Hematopoietic multipotent progenitor cell treated with erythropoietin and hydrocortisone succinate and interleukin-3 and kit ligand, for 4 days (in vitro differentiated cells): ENCODE measurements at regions not wholly inside any gene's neighbourhood (a gene's known extent, or its start where the extent isn't known, plus 50 kb on each side); places are given as distances from the start of the nearest gene placed in this dataset.

Experiments
- DNase-seq: peaks from one replicate; pipeline ENCODE4 v3.0.0-alpha.2; 2015

DNA sequence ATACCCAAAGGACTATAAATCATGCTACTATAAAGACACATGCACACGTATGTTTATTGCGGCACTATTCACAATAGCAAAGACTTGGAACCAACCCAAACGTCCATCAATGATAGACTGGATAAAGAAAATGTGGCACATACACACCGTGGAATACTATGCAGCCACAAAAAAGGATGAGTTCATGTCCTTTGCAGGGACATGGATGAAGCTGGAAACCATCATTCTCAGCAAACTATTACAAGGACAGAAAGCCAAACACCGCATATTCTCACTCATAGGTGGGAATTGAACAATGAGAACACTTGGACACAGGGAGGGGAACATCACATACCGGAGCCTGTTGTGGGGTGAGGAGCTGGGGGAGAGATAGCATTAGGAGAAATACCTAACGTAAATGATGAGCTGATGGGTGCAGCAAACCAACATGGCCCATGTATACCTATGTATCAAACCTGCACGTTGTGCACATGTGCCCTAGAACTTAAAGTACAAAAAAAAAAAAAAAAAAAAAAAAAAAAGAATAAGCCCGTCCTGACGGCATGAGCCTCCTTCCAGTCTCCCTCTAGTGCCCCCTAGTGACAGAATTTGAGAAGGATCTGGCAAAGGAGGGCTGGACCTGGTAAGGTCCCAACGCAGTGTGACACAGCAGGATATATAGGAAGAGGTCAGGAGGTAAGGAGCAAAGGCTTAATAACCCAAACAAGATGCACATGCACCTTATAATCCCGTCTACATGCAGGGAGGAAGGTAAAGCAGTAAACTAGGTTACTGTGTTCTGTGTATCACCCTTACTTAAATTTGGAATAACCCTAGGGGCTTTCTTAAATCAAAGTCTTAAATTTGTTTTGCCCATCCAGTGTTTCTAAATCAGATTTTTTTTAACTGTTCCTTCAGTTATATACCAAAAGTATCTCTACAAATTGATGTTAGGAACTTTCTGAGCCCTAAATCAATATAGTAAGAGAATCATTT, 214.8 kb downstream of the UNC5CL start:
- peak; percentile 87 for DNase-seq

DNA sequence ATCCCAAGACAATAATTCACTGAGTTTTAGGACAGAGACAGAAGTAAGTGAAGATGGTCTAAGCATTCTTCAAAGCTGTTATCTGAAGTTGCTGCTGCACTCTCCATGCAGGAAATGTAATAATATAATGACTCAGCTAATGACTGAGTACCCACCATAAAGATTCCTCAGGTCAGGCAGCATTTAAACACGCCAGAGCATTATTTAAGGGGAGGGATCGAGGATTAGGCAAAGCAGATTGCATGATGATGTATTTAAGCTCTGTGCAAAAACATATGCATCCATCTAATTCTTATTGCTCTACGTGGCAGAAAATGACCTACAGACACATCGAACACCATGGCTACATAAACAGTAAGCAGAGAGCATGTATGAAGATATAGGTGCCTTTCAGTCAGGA, 216.4 kb downstream of the UNC5CL start:
- DNase-seq, result no peak

DNA sequence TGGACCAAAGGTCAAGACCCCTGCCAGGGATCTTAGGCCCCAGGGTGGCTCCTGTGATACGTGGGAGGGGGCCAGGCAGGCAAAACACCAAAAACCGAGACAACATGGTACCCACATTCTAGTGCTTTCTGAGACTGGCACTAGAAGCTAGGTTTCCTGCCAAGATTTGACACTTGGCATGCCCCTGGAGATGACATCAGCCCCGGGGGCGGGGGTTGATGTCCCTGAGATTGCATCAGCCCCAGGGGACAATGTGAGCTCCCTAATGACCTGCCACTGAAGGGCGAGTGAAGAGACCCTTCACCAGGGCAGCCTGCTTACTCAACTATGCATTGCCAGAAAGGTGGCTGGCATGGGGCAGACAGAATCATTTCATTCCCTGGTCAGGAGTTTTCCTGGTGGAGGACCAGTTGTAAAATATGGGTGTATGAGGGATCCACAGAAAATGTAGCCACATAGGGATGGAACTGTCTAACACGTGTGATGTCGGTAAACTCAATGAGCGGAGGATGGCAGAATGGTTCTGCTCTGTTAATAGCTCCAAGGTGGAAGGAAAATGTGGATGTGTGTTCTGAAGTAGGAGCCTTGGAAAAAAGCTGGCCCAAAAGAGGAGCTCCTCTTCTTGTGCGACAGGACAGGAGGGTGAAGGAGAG, 219.7 kb downstream of the UNC5CL start:
- DNase-seq, result no peak

DNA sequence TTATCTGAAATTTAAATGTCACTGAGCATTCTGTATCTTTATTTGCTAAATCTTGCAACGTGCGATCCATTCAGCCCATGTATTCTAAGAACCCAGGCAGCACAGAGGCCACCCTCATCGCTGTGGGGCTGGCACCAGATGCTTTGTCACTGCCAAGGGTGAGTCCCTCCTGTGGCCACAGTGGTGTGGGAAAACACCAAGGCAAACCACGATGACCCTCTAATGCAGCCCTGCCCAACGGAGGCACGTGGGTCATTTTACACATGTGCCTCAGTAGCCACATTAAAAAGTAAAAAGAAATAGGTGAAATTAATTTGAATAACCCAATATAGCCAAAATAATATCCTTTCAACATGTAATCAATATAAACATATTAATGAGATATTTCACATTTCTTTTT, 221.7 kb downstream of the UNC5CL start:
- DNase-seq, result no peak

DNA sequence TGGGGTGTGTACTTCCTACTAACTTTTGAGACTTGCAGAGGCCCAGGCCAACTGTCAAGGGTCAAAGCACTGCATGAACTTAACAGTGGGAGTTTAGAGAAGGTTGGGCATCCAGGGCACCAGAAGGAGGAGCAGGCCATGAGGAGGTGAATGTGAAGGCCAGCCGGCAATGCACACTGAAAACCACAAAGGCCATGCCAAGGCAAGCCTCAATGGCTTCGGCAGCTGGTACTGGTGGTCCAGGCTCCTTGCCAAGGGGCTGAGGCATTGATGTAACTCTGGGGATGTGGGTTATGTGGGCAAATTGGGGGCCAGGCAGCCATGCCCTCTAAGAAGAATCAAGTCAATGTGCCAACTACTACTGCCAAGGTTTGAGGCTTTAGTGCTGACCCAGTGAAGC, 222.4 kb downstream of the UNC5CL start:
- no peak for DNase-seq

DNA sequence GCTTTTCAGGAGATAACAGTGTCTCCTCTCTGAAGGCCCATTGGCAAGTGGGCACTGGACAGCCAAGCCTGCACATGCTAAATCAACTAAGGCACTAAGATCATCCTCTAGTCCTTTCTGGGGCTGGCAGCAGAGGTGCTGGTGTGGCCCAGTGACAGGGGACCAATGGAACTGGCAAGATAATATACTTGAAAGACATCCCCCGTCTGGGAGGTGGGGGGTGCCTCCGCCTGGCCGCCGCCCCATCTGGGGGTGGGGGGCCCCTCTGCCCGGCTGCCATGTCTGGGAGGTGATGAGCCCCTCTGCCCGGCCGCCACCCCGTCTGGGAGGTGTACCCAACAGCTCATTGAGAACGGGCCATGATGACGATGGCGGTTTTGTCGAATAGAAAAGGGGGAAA, 223.3 kb downstream of the UNC5CL start:
- no peak for DNase-seq

DNA sequence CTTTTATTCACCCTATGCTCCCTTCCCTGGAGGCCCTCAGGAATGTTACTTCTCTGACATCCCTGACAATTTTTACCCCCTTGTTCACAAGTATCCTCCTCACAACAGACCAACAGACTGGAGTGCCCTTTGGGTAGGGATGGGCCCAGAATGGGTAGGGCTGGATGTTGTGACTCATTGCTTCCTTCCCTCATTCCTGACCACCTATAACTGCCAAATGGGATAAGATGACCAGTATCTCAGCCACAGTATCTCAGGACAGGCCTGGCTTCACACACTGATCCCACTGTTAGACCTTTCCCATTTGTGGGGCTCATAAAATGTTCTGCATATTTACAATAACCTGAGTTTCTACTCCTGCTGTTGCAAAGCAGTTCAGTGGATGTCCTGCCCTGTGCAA, 223.0 kb upstream of the LRFN2 start:
- DNase-seq, result no peak

DNA sequence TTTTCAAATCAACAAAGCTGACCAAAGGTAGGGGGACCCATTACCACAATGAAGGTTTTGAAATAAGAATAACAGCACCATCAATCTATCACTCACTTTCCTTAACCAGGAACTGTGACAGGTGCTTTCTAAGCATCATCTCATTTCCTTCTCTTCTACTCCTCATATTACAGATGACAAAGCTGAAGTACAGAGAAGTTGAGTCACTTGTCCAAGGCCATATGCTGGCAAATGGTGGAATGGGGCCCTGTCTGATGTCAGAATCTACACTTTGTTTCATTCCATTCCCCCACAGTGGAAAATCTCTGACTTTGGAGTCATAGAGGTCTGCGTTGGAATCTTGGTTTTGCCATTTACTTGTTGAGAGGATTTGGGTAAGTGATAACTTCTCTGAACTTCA, 222.5 kb upstream of the LRFN2 start:
- DNase-seq, result no peak

DNA sequence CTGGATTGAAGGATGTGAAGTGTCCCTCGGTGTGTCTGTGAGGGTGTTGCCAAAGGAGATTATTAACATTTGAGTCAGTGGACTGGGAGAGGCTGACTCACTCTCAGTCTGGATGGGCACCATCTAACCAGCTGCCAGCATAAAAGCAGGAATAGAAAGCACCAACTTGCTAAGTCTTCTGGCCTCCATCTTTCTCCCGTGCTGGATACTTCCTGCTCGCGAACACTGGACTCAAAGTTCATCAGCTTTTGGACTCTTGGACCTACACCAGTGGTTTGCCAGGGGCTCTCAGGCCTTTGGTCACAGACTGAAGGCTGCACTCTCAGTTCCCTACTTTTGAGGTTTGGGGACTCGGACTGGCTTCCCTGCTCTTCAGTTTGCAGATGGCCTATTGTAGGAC, 220.3 kb upstream of the LRFN2 start:
- DNase-seq, result no peak

DNA sequence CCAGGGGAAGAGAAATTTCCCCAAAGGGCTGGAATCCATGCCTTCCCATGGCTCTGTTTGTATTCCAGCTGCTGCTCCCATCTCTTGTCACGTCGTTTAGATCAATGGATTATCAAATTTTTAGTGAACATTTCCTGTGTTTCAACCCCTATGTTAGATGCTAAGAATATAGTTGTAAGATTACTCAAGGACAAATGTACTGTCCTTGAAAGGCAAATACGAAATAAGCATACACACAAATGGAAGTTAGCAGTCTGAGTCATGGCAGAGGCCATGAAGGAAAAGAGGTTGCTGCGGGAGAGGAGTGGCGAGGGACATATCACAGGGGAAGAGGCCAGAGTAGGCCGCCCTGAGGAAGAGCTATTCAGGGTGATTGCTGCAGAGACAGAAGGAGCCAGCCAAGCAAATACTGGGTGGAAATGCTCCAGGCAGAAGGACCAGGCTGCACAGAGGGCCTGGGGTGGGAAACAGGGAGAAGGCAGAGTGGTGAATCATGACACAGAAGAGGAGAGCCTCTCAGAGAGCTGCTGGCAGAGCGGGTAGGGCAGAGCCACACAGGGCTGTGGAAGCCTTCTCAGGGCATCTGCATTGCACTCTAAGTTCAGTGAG, 219.2 kb upstream of the LRFN2 start:
- no peak for DNase-seq

DNA sequence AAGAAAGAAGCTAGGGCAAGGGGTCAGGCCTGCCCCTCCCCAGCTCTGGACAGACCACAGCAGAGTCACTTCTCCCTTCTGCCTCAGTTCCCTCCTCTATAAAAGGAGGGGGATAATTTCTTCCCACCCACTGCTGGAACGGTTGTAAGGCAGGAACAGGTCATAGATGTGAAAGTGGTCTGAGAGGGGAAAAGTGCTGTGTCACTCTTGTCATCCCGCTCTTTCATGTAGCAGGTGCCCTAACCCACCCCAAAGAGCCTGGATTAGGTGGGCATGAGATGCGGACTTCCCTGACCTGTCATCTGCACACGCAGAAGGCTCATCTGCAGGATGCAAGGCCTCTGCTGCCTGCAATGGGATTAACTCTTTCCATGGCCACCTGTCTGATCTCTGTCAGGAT, 218.2 kb upstream of the LRFN2 start:
- DNase-seq, result no peak

DNA sequence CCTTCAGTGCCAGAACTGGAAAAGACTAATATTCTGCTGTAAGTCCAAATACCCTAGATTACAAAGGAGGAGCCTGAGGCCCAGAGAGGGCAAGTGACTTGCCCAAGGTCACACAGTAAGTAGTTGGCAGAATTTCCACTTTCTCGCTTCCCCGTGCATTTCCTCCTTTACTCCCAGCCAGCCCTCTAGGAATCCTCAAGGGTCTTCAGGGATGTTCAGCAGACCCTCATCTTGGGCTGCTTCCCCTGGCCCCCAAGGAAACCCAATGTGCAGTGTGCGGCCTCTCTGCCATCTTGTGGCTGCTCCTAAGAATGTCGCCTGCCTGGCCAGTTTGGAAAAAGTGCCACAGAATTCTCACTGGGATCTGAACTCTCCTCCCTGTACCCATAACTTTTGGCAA, 217.7 kb upstream of the LRFN2 start:
- no peak for DNase-seq

DNA sequence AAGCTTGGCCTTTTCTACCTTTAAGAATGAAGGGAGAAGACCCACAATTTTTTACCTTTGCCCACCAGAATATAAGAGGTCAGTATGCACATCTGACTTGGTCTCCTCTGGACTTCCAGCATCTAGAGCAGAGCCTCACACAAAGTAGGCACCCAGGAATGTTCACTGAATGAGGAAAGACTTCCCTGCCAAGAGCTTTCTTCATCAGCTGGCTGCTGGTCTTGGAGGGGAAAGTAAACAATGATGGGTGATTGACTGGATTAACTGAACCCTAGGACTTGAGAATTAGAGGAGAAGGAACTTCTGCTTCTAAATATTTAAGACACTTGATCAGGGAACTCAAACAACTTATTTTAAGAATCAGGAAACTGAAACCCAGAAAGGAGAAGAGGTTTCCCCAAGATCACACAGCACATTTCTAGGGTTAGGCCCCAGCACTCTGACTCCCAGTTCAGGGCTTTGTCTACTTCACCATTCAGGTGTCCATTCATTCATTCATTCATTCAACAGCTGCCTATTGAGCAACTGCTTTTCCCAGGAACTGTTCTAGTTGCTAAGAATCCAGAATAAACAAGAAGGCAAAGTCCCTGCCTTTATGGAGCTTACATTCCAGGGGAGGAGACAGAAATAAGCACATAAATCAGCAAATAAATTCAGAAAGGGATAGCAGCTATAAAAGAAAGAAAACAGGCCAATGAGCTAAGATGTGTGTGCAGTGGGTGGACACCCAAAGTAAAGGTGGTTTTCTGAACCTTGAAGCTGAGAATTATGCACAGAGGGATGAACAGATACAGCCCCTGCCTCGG, 216.9 kb upstream of the LRFN2 start:
- no peak for DNase-seq

DNA sequence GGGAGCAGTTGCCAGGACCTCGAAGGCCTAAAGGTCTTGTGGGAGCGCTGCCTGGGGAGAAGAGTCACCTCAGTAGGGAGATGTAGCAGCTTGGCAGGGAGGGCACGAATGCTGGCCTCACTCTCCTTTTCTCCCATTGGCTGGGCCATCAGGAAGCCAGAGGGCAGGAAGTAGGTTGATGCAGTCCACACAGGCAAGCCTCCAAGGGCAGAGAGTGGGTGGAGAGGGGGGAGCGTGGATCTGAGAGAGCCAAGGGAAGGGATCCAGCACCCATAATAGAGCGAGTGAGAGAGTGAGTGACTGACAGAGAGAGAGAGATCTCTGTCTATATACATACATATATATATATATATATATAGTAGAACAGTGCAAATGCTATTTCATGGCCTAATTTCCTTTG, 215.3 kb upstream of the LRFN2 start:
- DNase-seq, result no peak

DNA sequence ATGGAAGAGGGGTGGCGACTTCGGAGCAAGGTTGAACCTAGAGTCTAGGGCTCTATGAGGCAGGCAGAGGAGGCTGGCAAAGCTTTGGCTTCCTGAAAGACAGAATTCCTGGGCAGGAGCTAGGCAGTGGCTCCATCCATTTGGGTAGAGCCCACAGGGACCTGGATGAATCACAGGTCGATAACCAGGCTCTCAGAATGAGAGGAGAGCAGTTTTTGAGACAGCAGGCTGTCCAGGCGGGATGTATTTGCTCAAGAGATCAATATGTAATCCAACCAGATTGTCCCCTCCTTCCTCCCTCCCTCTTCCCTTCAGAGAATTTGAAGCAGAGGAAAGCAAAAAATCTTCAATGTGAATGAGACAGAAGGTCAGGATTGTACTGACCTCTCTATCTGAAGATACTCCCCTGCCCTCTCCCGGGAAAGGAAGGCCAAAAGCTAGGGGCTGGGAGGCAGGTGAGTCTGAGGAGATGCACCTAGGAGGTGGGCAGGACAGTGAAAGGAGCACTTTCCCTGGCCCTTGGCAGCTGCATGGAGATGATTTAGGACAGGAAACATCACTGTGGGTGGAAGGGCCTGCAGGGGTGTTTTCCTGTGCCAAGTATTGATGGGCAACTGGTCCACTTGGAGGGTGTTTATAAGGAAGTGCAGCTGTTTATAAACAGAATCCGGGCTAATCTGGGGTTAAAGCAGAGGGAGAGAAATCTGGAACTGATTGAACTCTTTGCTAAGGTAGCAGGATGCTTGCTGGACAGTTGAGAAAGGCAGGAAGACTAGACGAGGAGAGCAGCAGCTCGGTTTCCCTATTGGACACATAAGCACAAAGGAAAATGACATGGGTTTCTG, 212.4 kb upstream of the LRFN2 start:
- no peak for DNase-seq

DNA sequence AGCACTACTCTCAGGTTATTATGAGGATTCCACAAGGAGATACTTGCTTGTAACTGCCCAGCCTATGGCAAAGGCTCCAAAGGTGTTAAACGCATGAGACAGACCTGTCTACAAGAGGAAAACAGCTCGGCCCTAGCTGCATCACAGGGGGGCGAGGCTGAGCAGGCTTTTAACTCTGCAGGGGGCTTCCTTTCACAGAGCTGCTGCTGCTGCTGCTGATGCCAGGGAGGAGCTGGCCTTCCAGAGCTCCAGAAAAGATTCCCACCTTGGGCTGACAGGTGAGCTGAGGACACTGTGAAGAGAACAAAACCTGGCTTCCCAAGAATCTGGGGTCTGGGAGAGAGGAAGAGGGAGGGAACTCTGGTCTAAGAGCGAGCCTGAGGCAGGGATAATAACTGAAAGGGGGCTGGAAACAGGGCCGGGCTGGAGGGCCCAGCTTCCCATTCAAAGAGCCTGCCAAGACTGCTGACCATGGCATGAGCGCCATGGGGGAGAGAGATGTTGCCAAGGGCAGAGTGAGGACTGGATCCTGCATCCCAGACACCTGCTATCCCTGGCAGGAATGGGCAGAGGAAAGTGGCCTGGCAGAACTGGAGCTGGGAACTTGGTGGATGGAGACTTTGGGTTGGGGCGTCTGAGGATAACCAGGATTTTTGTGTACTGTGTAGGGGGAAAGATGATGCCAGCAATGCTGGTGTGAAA, 211.1 kb upstream of the LRFN2 start:
- no peak for DNase-seq

DNA sequence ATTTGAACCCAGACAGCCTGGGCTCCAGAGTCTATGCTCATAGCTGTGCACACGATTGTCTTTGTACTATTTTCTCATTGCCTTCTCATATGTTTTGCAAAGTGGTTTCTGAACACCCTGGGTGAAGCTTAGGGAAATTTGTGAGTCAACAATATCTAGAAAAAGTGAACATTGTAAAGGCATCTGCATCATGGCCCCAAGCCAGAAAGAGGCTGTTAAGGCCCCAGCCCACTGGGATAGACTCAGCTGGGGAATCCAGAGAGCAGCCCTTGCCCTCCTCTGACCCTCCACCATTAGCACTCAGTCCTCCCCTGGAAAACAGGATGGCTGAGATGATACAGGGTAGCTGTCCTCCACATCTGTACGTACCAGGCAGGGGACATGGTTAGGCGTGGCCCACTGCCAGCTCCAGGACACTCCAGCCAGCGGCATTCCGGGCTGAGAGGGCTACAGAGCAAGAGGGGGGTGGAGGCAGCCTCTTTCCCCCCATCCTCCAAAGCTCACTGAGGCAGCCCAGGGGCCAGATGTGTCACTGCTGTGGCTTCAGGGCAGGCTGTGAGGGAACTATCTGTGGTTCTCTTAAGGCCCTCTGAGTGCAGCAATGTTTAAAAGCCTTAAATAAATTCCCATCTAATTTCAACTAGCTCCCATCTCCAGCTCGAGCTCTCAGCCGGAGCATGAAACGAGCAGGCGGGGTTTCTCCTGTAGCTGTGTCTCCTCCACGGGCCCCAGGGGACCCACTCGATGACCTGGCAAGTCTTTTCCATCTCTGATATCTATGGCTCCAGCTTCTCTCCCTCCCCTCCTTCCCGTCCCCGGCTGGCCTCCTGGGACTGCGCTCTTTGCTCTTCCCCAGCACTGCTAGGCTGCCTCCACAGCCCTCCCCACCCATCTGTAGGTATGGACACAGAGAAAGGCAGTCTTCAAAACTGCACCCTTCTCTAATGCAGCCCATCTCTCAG, 209.4 kb upstream of the LRFN2 start:
- DNase-seq, result no peak

DNA sequence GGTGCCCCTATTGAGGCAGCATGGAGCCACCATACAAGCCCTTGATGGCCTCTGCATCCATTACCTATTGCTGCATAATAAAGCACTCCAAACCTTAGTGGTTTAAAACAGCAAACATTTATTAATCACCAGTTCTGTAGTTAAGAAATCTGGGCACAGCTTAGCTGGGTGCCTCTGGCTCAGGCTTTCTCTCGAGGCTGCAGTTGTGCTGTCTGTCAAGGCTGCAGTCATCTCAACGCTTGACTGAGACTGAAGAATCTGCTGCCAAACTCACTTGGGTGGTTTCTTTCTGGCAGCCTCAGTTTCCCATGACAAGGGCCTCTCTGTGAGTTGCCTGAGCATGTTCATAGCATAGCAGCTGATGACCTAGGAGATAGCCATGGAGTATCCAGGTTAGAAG, 207.4 kb upstream of the LRFN2 start:
- DNase-seq, result no peak

DNA sequence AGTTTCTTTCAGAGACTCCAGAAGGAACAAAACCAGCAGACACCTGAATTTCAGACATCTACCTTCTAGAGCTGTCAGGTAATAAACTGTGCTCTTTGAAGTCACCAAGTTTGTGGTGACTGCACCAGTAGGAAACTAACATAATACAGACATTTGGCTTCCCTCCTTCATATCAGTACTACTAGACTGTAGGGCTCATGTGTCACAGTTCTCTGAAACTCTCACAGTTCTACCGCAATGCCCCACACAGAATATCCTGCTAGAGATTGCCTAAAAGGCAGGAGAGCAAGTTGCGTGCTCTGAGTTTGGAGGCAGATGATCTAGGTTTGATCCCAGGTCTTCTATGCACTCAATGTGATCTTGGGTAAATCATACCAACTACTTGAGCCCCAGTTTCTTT, 205.0 kb upstream of the LRFN2 start:
- DNase-seq, result no peak

DNA sequence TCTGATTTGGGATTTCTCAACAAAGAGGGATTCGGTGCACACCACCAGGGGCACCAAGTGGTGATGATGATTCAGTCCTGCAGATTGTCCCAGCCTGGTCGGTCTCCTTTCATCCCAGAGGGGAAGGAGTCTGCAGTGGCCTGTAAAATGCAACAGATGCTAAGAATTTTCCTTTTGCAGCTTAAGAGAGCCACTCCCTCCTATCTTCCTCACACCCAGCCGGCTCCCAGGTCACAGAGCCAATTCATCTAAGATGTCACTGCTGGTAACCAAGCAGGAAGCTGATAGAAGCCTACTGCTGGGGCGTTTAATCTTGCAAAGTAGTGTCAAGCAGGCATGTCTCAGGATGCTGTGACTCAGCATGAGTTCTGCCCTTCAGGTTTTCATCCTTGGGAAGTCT, 203.8 kb upstream of the LRFN2 start:
- no peak for DNase-seq
